Left forelimb (tissue), 1 donor: ENCODE measurements at regions not wholly inside any gene's neighbourhood (a gene's known extent, or its start where the extent isn't known, plus 50 kb on each side); places are given as distances from the start of the nearest gene placed in this dataset.

Experiments
- DNase-seq: peaks from one replicate; pipeline ENCODE4 v3.0.0-alpha.2; 2018; ENCODE audit warnings: low spot score

DNA sequence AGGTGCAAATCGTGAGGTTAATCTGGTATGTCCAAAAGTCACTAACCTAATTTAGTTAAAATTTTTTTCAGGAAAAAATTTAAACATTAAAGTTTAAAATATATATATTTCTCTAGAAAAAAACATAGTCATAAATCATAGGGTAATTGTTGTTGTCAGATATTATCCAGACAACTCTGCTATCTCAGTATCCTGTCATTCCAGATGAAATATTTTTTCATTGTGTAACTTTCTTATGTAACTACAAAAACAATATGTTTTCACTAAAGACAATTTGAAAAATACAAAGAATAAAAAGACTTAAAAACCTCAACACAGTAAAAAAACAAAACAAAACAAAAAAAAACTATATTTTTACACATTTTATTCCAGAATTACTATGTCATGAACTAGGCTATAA lies 57.6 kb downstream of the TENT5A start:
- no peak for DNase-seq

DNA sequence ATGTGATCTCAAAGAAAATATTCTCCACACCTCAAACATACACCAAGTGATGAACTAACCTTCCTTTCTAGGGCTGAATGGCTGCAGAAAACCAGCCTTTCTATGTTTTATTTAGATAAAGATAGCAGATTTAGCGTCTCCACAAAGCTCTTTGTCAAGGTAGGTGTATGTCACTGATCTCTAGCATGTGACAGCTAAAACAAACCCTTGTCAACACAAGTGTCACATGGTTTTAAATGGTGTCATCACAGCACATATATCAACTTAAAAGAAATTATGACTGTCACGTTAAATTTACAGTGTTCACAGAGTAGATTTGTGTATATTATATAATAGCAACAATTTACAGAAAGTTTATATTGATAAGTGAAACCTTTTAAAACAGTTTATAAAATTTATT lies 58.3 kb downstream of the TENT5A start:
- DNase-seq: no peak

DNA sequence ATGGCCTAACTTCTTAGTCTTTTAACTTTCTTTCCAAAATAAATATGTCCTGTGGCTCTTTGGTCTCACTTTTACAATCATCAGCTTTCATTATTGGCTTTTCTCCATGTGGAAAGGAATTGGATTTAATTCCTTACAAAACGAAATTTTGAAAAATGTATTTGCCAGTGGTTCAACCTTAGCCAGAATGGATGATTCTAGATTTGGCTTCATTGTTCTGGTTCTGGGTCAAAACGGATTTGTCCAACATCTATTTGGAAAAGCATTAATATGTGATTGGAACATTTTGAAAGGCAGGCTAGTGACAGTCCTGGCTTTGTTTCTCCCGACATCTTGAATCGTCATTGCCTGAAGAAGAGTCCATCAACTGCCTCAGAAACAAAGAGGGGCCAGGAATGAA lies 59.2 kb downstream of the TENT5A start:
- DNase-seq: no peak

DNA sequence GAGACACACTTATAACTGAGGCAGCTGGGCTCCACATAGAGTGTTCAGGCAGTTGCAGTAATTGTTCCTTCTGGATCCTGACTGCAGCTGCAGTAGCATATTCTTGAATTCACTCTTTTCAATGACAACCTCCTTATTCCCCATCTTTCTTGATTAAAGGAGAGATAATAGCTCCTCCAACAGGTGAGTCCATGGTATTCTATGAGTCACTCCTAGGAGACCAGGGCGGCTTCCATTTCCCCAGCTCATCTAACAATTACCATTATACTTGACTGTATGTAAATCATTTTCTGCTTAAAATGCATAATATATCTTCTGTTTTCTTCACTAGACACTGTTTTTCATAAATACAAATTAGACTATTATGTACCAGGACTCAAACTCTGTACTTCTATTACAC lies 62.4 kb downstream of the TENT5A start:
- DNase-seq: no peak

DNA sequence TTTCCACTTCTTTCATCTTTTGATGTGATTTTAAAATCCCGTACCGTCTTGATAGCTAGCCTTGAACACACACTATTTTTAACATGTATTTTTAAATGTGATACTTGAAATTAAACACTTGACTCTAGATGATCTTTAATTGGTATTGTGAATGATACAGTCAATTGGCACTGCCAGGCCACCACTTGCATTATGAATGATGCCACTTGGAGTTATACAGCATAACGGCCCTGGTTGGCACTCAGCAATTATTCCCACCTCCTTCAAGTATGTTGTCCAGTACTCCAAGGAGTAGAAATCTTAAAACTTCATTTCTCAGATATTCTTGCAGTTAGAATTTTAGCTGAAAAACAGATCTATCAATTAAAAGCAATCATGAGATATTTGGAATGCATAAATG lies 62.9 kb downstream of the TENT5A start:
- DNase-seq: no peak

DNA sequence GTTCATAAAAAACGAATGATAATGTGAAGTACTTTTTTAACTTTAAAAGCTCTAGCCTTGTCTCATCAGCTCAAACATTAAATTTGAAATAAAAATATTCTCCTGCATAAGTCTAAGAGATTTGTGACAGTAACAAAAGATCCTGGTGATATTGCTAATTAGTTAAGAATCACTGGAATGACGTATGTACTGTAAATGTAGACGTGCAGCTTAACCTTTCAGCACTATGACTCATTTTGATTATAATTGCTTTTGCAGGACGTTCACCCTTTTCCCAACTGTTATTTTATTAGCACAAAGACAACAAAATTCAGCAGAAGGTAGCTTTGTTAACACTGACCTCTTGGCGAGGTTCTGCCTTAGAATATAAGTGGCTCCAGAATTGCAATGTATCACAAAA lies 68.6 kb downstream of the TENT5A start:
- no peak for DNase-seq

DNA sequence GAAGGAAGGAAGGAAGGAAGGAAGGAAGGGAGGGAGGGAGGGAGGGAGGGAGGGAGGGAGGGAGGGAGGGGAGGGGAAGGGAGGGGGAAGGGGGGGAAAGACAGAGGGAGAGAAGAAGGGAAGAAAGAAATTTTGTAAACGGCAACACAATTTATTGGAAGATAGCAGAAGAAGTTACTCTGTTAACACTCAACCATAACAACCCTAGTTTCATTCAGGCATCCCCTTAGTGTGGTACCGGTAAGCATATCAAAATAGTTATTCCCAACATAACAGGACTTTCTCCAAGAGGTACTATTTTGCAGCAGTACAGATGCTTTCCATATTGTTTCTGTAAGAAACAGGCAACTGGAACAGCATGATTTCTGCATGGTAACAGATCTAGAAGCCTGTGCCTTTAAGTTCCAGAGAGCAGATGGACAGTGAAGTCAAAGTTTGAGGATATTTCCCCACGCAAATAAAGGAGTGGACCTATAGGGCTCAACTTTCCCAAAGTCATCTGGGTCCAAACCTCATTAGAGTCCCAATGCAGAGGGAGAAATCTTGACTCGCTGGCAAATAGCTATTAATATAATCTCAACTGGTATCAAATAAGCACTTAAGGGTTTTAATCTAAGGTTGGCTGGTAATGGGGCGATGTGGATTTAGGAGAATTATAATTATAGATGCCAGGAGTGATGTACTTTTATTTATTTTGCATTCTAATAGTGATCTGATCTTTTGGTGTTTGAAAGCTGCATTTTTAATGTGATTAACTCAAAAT lies 69.4 kb downstream of the TENT5A start:
- DNase-seq: no peak

DNA sequence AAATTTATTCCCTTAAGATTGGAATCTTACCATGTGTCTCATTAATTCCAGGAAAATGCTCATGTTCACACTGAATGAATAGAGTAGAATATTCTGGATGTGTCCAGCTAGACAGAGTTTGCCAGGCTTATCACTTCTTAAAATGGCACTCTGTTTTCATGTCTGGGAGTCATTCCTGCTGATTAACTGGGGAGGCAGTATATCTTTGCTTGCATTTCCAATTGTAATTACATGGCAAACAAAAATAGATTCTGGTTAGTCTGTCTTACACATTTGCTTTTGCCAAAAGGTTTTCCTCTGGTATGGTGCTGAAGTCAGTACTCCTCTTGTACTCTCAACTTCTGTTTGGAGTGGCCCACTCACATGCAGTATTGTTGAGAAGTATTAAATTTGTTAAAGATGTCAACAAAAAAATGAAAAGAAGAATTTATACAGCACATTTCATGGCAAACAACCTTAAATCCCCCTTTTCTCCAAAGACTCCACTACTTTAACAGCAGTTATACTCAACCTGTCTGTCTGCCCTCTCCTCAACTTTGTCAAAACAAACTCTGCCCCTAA lies 70.2 kb downstream of the TENT5A start:
- no peak for DNase-seq

DNA sequence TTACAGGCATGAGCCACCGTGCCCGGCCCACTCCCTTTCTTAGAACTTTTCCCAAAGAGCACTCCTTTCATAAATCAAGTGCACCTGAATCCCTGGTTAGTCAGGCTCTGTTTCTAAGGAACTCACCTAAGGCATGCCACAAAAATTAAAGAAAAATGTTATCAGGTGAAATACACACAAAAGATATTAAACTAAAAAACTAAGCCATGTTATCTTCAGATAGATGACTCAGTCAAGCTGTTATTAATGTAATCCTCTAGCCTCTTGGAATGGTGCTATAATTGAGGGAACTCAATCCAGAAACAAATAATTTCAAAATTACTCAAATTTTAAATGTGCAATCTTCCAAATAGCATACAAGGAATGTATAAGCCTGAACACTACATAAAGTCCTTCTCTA lies 83.0 kb downstream of the TENT5A start:
- no peak for DNase-seq

DNA sequence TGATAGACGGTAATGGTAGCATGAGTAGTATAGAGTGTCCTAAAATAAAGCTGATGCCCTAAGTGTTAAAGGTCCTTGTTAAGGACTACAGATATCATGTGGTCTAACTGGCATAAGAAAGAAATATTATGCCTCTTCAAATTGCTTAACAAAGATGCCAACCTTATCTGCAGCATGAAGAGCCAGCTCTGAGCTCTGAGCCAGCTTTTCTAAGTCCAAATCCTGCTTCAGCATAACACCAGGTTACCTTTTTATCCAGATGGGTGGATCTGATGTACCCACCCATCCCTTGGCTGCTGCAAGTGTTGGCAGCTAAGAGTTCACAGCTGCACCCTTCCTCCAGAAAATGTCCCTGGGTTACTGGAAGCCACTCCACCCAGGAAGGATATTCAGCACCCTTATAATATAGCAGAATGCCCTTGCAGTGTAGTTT lies 83.8 kb downstream of the TENT5A start:
- DNase-seq: no peak

DNA sequence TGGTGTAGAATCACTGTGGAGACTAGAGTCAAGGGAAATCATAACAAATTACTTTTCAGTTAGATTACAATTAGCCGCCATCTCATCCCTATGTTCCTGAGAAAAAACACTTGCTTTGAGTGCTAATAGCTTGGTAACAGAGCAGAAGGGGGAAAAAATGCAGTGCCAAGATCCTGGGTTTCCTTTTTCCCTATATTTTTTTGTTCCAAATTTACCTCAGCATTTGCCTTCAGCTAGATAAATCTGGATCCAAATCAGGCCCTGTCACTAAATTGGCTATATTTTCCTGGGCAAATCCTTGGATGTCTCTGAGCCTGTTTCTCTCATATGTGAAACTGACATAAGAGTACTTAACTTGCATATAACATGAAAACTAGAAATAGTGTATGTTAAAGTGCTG lies 86.0 kb downstream of the TENT5A start:
- no peak for DNase-seq

DNA sequence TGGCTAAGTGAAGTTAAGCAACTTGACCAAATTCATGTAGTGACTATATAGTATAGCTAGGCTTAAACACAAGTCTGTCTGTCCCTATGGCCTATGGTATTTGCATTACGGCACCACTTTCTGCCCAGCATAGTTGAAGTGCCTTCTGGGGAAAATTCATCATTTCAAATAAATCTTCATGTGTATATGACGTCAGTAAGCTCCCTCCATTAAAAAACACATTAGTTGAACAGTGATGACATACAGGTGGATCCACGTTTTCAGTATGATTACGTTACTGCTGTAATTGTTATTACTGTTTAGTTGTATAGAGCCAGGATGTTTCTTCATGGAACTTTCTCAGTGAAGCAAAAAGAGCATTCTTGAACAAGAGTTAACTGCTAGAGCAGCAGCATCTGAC lies 96.2 kb downstream of the TENT5A start:
- no peak for DNase-seq

DNA sequence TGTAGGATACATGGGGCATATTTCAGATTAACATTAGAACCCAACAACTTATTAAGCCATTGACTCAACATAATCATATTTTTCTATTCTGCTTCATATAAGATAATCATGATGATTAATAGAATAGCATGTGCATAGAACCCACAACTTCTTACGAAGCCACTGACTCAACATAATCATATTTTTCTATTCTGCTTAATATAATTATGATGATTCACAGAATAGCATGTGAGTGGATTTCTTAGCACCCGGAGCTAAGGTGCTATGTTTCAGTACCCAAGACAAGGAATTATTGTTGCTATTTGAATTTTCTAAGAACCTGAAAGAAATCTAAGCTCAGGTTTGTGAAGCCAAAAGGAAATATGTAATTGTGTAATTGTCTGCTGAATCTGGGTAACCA lies 96.8 kb downstream of the TENT5A start:
- no peak for DNase-seq

DNA sequence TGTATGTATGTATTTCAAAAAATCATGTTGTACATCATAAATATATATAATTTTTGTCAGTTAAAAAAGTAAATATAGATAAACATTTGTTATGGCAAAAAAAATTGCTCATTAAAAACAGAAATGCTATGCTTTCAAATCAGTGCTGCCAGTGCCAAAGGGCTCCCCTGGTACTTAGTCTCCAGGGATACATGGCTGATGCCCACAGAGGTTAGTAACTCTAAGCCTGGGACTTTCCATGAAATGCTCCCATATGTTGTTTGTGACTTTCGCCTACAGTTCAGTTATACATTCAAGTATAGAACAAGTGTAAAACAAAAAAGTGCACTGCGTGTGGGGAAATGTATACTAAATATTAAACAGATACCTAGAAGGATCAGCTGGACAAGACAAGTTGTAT lies 104.0 kb downstream of the TENT5A start:
- DNase-seq: no peak

DNA sequence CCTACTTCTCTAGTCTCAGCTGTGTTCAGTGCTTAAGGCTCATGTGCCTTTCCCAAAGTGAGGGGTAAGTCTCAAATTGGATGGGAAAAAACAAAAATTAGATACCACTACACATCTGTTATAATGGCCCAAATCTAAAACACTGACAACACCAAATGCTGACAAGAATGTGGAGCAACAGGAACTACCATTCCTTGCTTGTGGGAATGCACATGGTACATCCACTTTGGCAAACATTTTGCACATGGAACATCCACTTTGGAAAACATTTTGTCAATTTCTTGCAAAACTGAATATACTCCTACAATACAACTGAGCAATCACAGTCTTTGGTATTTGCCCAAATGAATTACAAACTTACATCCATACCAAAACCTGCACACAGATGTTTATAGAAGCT lies 109.3 kb downstream of the TENT5A start:
- no peak for DNase-seq

DNA sequence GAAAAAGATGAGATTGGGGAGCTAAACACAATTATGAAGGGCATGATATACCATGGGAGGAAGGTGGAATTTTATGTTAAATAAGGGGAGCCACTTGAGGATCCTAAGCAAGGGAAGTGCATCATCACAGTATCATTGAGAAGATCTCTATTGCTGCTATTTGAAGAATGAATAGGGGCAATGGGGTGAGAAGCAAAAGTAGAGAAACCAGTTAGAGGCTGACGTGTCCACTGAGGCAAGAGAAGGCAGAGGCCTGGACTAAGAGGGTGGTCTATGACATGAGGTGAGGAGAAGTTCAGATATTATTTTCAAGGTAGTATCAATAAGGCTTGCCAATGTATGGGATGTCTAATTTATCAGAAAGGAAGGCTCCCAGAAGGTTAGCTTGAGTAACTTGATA lies 111.6 kb downstream of the TENT5A start:
- DNase-seq: no peak

DNA sequence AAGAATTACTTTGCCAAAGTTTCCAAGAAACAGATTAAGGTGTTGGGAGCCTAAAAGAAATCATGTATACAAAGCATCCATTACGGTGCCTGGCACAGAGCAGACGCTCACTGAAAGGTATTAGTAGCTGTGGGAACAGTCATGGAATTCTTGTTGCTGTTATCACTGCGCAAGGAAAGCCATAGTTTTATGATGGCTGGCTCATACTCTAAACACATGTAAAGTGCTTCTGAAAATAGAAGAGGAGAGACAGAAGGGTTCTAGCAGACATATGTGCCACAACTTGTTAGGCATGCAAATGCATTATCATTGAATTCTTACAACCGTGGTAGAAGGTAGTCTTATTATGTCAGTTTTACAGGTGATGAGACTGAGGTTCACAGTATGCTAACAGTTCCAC lies 112.4 kb downstream of the TENT5A start:
- DNase-seq: no peak

DNA sequence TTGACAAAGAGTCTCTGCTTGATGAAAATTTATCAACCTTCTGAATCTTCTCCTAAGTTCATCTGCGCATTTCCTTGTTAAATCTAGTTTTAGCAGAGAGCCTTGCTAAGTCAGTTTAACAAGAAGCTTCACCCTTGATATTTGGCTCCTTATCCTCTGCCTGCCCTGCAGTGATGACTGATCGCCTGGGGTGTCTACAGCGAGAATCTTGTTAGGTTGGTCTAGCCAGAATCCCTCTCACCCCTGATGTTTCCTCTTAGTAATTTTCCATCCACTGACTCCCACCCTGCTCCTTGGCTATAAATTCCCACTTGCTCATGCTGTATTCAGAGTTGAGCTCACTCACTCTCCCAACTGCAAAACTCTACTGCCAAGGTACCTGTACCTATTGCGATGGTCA lies 114.1 kb downstream of the TENT5A start:
- DNase-seq: no peak

DNA sequence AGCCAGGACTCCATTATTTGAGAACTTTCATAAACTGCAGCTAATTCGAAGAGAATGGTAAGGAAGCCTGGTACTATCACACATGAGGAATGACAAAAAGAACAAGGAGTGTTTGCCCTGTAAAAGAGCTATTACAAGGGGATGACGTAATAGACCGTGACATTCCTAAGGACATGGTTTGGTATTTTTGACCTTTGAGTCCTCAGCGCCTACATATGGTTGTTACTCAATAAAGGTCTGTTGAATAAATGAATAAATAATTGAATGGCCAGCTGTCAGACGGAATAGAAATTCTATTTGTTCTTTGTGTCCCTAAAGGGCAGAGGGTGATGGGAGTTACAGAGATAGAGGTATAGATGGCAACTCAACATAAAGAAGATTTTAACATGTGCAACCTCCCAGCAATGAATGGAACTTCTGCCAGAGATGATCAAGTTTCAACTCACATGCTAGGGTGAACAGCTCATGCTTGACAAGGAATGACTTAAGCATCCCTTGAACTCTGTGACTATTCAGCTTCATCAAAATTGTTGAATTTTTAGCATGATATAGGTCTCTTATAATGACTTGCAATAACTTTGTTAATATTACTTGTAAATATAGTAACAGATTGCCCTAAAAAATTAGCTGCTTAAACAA lies 115.4 kb downstream of the TENT5A start:
- DNase-seq: no peak

DNA sequence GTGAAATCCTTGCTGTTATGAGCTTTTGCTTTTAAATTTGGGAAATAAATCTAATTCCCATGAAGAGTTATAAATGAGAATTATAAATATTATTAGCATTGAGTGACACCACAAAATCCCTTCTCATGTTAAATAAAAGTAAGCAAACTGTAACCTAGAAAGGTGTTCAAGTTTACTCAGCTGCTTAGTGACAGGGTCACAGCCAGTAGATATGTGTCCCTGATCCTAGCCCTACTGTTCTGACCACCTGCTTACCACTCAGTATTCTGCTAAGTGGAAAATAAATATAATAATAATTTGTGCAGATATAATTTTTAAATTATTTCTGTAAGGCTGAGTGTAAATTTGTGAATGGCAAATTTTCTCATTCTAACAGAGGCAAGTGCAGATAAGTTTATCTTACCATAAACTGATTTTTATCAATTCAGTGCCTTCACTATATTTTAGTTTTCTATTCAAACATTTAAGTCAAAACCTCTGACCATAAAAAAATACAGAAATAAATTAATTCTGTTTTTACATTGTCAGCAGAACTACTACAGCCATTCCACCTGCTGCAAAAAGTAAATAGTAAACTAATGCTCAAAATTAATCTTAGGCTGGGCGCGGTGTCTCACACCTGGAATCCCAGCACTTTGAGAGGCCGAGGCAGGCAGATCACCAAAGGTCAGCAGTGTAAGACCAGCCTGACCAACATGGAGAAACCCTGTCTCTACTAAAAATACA lies 118.2 kb downstream of the TENT5A start:
- no peak for DNase-seq

DNA sequence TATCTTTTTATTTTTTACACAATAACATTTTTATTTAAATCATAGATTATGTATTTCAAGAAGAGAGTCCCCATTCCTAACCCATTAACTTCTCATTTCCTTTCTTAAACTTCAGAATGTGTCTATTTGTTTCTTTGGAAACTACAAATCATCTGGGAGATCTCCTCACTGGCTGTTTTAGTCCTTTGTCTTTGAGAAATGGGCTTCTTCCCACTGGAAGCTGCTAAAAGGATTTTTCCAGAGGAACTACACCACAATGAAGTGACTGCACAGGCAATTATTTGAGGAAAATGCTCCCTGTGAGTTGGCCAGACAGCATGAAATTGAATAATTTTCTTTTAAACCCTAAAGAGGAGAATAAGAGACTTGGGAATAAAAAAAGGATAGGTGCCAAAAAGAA lies 119.1 kb downstream of the TENT5A start:
- no peak for DNase-seq

DNA sequence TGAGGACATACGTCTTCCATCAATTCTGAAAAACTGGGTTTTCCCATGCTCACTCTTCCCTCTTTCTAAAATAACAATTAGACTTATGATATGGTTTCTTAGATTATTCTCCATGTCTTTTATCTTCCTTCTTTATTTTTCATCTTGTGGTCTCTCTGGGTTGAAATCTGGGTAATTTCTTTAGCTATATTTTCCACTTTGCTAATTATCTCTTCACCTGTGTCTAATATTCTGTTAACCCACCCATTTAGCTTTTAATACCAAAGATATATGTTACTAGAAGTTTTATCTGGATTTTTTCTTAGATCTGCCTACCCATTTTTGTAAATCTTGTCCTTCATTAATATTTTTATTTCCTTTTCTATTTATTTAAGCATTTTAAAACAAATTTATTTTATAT lies 121.8 kb downstream of the TENT5A start:
- DNase-seq: no peak

DNA sequence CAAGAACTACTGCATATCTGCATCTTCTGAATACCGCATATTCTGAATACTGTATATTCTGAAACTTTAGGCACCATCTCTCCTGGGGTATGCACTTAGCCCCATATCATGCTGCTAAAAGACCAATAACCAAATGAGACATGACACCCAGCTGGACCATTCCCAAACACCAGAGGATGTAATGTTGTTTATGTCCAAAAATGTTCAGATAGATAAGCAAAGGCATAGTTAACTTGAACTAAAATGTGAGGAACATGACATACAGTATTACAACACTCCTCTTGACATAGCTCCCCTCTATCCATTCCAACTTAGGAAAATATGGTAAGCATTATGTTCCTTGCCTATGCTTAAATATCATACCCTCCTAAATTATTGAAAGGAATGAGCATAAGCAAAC lies 127.3 kb downstream of the TENT5A start:
- no peak for DNase-seq
